ENCODE measurements at regions not wholly inside any gene's neighbourhood (a gene's known extent, or its start where the extent isn't known, plus 50 kb on each side); places are given as distances from the start of the nearest gene placed in this dataset.

- H3K4me2 ChIP-seq (ENCODE audit: low read length): no peak overlapping the region
- H3K27me3 ChIP-seq (ENCODE audit: low read length): no peaks in the 10 kb centered on the region
Measured at GRCh38 chr3:117480972-117481371, 771.4 kb downstream of the TUSC7 start.

GRCh38 chr3:117483839-117484238 is 774.3 kb downstream of the TUSC7 start:
- Histone ChIP-seq H3F3A (ENCODE audit: low read length, unreplicated experiment) (no peaks in the 10 kb centered on the region), H4K20me1 (ENCODE audit: low read length) (no peaks in the 10 kb centered on the region), H3K4me2 (ENCODE audit: low read length) (no peak overlapping the region), H3K9me3 (ENCODE audit: low read length) (peaks cover 19% of the 10 kb centered on the region; the same call in 1 of the 2 replicates), H3K9ac (ENCODE audit: low read length) (no peak overlapping the region), H3K4me3 (ENCODE audit: low read length) (no peak overlapping the region), H3K4me1 (ENCODE audit: insufficient read depth, low read length) (no peaks in the 10 kb centered on the region), H3K36me3 (ENCODE audit: low read depth, low read length) (no peaks in the 10 kb centered on the region), H3K27ac (ENCODE audit: low read length) (no peak overlapping the region), H2AFZ (ENCODE audit: low read length) (no peak overlapping the region), H3K27me3 (ENCODE audit: low read length) (no peaks in the 10 kb centered on the region), H3K79me2 (ENCODE audit: low read length) (no peaks in the 10 kb centered on the region), H3K9me2 (replicated peaks; ENCODE audit: low read length) (no peaks in the 10 kb centered on the region)
- intact Hi-C loops (cut with micrococcal nuclease): no loop called here
- ChIA-PET CTCF (no interaction called here), POLR2A (ENCODE audit: unreplicated experiment) (no interaction called here)
- TF ChIP-seq CTCF (conservative IDR thresholded peaks at IDR 0.05; ENCODE audit: low read depth, low read length): no peak
- TF ChIP-seq EZH2 (IDR thresholded peaks at IDR 0.05; ENCODE audit: low read length, unreplicated experiment): no peak
- TF ChIP-seq EZH2phosphoT487 (IDR thresholded peaks at IDR 0.05; ENCODE audit: borderline replicate concordance, low read length): no peak
- ATAC-seq: no peak
- BruUV-seq (replicated peaks): no TSS peak
- no peak for DNase-seq

More at GRCh38 chr3:117480972-117481371, 771.4 kb downstream of the TUSC7 start:
- POLR2A ChIA-PET (ENCODE audit: unreplicated experiment): no interaction called here
- H4K20me1 ChIP-seq (ENCODE audit: low read length): no peaks in the 10 kb centered on the region
- H3K9ac ChIP-seq (ENCODE audit: low read length): no peak overlapping the region
- no peaks in the 10 kb centered on the region for H3K36me3 ChIP-seq (ENCODE audit: low read depth, low read length)
- TF ChIP-seq EZH2 (IDR thresholded peaks at IDR 0.05; ENCODE audit: low read length, unreplicated experiment): no peak
- TF ChIP-seq CTCF (conservative IDR thresholded peaks at IDR 0.05; ENCODE audit: low read depth, low read length): no peak
- TF ChIP-seq EZH2phosphoT487 (IDR thresholded peaks at IDR 0.05; ENCODE audit: borderline replicate concordance, low read length): no peak
- no peak overlapping the region for H3K4me3 ChIP-seq (ENCODE audit: low read length)
- no peaks in the 10 kb centered on the region for H3F3A ChIP-seq (ENCODE audit: low read length, unreplicated experiment)
- DNase-seq: no peak
- no peaks in the 10 kb centered on the region for H3K4me1 ChIP-seq (ENCODE audit: insufficient read depth, low read length)
- no peak for ATAC-seq
- no peaks in the 10 kb centered on the region for H3K9me2 ChIP-seq (replicated peaks; ENCODE audit: low read length)
- no peak overlapping the region for H2AFZ ChIP-seq (ENCODE audit: low read length)
- no peaks in the 10 kb centered on the region for H3K79me2 ChIP-seq (ENCODE audit: low read length)
- BruUV-seq (replicated peaks): no TSS peak
- CTCF ChIA-PET: no interaction called here
- H3K9me3 ChIP-seq (ENCODE audit: low read length): peaks cover 13% of the 10 kb centered on the region; the same call in 1 of the 2 replicates
- intact Hi-C loops (cut with micrococcal nuclease): no loop called here
- H3K27ac ChIP-seq (ENCODE audit: low read length): no peak overlapping the region

- CTCF ChIA-PET: no interaction called here
- no peaks in the 10 kb centered on the region for H3K27me3 ChIP-seq (ENCODE audit: low read length)
- no peak overlapping the region for H3K9ac ChIP-seq (ENCODE audit: low read length)
- H4K20me1 ChIP-seq (ENCODE audit: low read length): no peaks in the 10 kb centered on the region
- no TSS peak for BruUV-seq (replicated peaks)
- no peak overlapping the region for H3K27ac ChIP-seq (ENCODE audit: low read length)
- H3K9me2 ChIP-seq (replicated peaks; ENCODE audit: low read length): no peaks in the 10 kb centered on the region
- no peaks in the 10 kb centered on the region for H3K4me1 ChIP-seq (ENCODE audit: insufficient read depth, low read length)
- peaks cover 15% of the 10 kb centered on the region; the same call in 1 of the 2 replicates for H3K9me3 ChIP-seq (ENCODE audit: low read length)
- H3K79me2 ChIP-seq (ENCODE audit: low read length): no peaks in the 10 kb centered on the region
- ATAC-seq (no peak), DNase-seq (no peak)
- H3K4me3 ChIP-seq (ENCODE audit: low read length): no peak overlapping the region
- H3F3A ChIP-seq (ENCODE audit: low read length, unreplicated experiment): no peaks in the 10 kb centered on the region
- TF ChIP-seq CTCF (conservative IDR thresholded peaks at IDR 0.05; ENCODE audit: low read depth, low read length): no peak
- no peak for TF ChIP-seq EZH2 (IDR thresholded peaks at IDR 0.05; ENCODE audit: low read length, unreplicated experiment)
- TF ChIP-seq EZH2phosphoT487 (IDR thresholded peaks at IDR 0.05; ENCODE audit: borderline replicate concordance, low read length): no peak
- intact Hi-C loops (cut with micrococcal nuclease): no loop called here
- POLR2A ChIA-PET (ENCODE audit: unreplicated experiment): no interaction called here
- no peaks in the 10 kb centered on the region for H3K36me3 ChIP-seq (ENCODE audit: low read depth, low read length)
- H3K4me2 ChIP-seq (ENCODE audit: low read length): no peak overlapping the region
- no peak overlapping the region for H2AFZ ChIP-seq (ENCODE audit: low read length)
Measured at GRCh38 chr3:117485841-117486240, 776.3 kb downstream of the TUSC7 start.

Measured in PC-3 (cell line).